Endometrial microvascular endothelial cells (primary cell): ENCODE measurements at regions not wholly inside any gene's neighbourhood (a gene's known extent, or its start where the extent isn't known, plus 50 kb on each side); places are given as distances from the start of the nearest gene placed in this dataset.

Experiments
- in situ Hi-C: cut with HindIII; loops from 2 replicates; pipeline ENCODE4 v1.10.0; 2017; ENCODE audit warnings: low sequenced_read_pairs, low pct_unique_long_range_greater_than_20kb; ENCODE audit errors: inconsistent ontology term

DNA sequence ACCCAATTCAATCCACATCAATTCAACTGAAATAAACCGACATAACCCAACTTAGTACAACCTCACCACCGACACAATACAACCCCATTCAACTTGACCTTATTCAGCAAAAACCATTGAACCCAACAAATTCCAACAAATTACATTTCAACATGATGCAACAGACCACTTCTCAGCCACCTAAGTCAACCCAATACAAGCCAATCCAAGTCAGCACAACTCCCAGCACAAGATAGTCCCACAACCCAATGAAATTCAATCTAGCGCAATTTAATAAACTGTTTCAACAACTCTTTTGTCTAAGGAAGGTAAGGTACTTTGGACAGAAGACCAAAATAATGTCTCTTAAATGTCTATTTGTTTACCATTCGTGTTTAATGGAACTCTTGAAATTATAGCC, 226.0 kb downstream of the MIAT start:
- in situ Hi-C loops, result no loop called here

DNA sequence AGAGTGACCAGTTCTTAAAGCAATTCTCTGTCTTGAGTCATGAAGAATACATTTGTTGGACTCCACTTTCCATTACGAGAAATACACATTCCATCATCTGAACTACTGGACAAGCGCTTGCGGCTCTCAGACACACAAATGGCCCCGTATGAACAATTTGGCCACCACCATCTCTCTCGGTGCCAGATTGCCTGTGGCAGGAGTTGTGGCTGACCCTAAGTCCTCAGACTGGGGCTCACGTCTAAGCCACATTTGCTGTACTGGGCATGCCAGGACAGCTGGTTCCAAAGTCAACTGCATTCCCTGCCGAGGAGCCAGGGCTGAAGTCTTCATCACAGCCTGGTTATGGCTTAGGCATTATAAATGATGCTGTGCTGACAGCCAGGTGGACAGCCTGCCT, 227.5 kb downstream of the MIAT start:
- in situ Hi-C loops, result no loop called here

DNA sequence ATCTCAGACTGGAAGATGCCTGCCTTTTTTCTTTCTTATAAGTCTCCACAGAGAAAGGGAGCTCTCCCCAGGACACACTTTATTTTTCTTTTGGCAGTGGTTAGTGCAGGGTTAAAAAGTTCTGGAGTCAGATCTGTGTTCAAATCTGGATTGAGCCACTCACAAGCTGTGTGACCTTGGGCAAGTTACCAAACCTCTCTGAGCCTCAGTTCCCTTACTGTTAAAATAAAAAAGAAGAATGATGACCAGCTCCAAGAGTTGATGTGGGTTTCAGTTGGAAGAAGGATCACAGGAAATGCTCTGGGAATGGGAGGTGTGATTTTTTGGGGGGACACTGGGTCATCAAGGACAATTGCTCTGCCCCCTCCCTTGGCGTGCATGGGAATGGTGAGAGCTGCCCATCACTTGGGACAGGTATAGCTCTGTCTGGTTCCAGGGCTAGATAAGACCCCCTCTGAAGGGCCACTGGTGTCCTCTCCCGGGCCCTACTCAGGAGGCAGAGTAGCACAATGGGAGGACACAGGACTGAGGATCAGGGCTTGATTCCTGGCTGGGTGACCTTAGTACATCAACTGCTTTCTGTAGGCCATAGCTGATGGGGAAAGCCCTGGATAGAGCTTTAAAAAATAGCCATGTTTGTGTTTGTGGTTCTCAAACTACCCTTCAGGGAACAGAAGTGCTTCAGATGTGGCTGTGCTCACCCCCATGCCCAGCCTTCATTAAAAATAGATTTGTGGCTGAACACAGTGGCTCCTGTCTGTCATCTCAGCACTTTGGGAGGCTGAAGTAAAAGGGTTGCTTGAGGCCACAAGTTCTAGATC, 228.3 kb downstream of the MIAT start:
- in situ Hi-C loops, result no loop called here

DNA sequence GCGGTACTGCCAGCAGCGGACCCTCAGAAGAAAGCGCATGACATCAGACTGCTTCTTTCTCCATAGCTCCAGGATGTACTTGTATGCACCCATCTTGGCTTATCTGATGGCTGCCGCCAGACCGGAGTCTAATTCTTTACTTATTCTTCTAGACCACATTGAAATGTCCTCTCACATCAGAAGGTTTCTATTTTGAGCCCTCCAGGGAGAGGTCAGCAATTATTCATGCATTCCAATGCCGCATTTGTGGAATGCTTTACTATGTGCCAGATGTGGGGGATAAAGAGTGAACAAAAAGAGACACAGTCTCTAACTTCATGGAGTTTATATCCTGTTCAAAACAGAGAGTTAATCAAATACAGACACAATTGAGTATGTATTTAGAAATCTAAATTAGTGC, 230.1 kb downstream of the MIAT start:
- in situ Hi-C loops, result no loop called here

DNA sequence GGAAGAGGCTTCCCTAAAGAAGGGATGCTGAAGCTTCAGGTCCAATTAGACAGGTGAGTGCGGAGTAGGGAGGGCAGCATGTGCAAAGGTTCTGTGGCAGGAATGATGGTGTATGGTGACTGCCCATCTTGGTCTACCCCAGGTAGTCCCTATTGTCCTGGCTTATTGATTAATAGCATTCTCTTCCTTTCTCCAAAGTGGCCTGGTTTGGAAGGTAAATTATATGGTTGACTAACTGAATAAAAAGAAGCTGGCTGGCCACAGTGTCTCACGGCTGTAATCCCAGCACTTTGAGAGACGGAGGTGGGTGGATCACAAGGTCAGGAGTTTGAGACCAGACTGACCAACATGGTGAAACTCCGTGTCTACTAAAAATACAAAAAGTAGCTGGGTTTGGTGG, 230.5 kb downstream of the MIAT start:
- in situ Hi-C loops, result no loop called here

DNA sequence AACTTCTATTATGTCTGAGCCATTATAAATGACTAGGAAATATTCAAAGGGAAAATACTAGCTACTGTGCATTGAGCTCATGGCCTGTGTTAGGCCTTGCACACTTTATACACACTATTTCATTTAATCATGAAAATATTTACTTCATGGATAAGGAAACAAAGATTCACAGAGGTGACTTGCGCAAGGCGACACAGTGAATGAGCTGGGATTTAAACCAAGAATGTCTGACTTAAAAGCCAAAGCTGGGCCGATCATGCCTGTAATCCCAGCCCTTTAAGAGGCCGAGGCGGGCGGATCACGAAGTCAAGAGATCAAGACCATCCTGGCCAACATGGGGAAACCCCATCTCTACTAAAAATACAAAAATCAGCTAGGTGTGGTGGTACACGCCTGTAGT, 231.5 kb downstream of the MIAT start:
- in situ Hi-C loops, result no loop called here

DNA sequence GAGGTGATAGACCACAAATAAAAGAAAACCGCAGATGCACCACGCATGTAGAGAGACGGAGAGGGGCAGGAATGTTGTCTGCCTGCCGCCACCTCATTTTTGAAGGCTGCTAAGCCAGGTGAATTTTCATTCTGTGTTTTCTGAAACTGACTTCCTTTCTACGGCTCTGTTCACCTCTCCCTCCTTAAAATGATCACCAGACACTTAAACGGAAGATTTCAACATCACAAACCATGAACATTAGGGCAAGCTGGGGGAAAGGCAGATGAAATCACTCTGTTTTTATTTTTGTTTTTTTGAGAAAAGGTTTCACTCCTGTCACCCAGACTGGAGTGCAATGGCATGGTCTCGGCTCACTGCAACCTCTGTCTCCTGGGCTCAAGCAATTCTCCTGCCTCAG, 232.4 kb downstream of the MIAT start:
- in situ Hi-C loops, result no loop called here

DNA sequence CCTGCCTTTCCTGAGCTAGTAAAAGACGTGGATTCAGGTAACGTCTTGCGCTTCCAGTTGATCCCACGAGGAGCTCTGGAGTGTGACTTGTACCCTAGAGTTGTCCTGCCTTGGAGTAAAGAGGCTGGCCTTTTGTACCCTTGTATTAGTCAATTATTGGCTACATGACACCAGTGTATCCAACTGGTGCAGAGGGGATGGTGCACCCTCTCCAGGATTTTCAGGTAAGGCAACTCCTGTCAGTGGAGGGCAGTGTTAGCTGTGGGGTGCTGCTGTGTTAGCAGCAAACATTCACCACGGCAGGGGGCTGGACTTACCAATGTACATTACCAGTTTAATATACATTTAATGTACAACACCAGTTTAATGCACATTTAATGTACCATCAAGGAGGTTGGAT, 233.5 kb downstream of the MIAT start:
- in situ Hi-C loops, result no loop called here

DNA sequence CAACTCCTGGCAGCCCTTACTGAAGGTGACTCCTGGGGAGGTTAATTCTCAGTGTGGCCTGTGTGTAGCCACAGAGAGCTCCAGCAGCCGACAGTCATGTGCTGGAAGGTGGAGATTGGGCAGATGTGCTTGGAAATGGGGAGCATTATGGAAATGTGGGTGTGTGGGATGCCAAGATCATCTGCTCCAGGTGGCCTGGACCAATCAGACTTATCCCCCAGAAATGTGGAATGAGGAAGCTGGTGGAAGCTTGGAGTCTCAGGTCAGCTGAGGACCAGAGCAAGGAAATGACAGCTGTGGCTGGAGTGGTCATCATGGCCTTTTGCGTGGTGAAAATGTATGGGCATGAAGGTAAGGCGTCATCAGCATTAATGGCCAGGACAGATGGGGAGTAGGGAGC, 234.0 kb downstream of the MIAT start:
- in situ Hi-C loops, result no loop called here

DNA sequence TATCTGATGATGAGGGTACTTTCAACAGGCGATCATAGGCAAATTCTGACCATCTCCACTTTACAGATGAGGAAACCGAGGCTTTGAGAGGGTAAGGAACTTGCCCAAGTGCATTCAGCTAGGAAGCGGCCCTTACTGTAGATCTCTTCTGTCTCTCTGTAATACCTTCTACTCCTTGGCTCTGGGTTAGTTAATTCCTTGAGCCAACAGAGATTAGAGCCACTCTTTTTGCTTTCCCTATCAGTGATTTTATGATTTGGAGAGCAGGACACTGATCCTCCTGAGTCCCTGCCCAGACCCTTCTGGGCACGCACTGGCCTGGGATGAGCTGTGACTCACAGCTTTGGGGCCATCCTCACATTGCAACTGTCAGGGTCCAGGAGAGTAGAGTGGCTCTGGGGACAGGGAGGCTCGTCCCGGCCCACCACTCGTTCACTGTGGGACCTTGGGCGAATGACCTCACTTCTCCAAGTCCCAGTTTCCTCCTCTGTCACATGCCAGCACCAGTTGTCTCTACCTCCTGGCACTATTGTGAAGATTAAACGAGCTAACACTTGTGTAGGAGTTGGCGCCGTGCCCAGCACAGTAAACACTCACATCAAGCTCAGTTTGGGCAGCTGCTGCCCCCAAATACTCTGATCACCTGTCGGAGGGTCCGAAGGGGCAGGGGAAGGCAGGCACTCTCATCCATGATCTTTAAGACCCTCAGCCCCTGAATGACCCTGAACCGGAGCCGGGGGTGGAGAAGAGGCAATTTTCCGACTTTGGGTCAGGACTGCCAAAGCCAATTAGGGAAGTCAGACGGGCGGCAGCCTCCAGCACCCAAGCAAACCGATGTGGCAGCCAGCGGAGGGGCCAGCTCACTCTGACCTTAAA, 235.0 kb downstream of the MIAT start:
- in situ Hi-C loops, result no loop called here

DNA sequence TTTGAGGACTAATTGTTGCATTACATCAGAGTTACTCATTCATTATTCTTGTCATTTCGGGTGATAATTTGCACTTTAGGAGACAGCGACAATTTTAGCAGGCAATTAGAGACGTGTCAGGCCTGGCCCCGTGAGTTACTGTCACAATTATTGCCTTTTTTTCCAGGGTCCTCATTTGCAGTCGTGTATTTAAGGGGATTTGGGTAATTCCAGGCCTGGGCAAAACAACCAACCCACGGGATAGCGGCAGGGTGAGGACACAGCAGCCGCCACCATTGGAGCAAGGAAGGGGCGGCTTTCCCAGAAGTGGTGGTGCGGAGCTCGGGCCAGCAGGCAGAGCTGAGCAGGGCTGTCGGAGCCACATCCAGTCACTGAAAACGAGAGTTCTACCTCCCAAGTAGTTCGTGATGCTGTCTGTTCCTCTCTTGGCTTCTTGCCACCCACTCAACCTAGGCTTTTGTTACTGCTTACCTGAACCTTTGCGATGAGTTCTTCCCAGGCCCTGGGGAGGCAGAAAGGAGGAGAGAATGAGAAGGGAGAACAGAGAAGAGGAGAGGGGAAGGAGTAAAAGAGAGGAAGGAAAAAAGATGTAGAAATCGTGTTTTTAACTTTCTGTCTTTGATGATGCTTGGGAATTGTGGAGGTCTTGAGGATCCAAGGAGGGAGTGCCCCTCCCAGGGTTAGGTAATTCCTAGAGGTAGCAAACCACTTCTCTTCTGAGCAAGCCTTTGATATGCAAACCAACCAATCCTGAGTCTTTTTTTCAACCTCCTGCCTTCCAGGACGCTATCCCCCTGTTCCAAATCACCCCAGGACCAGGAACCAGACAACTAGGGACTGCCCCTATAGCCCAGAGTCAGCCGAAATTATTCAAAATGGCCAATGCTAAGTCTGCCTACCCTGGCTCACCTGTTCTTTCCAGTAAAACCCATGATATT, 236.1 kb downstream of the MIAT start:
- in situ Hi-C loops, result no loop called here

DNA sequence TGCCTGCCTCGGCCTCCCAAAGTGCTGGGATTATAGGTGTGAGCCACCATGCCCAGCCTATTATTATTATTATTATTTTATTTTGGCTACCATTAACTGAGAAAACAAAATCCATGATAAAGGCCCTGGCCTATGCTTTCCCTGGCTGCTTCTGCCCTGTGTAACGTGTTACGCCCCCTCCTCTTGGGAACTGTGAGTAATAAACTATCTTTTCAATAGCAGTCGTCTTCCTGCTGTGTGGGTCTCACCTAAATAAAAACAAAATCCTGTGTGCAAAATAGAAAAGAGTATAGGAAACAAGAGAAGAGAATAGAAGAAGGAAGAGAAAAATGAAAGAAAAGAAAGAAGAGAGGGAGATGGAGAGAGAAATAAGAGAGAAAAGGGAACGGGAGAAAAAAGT, 237.0 kb downstream of the MIAT start:
- in situ Hi-C loops, result no loop called here

DNA sequence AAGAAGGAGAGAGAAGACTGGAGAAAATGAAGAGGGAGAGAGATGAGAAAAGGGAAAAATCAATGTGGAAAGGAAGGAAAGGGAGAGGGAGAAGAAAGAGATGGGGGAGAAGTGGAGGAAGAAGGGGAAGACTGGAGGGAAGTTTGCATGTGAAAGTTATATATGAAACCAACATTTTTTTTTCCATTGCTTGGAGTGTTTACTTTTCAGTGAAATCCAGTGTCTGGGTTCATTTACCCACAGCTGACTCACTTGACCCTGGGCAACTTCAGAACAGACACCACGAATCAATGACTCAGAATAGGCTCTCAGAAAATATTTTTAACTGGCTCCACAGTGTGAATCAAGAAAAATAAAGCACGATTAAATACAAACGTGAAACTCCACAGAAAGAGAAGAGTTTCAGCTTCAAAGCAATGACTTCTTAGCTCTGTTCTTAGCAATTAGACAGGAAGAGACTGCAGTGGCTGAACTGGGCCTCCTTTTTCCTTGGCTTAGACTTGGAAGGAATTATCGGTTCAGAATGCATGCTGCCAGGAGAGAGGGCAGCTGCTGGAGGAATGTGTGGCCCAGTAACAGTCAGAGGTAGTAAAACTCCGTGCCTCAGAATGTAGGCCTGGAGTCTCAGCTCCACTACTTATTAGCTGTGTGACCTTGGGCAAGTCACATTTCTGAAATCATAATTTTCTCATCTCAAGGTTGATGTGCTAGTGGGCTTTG, 237.5 kb downstream of the MIAT start:
- in situ Hi-C loops, result no loop called here

DNA sequence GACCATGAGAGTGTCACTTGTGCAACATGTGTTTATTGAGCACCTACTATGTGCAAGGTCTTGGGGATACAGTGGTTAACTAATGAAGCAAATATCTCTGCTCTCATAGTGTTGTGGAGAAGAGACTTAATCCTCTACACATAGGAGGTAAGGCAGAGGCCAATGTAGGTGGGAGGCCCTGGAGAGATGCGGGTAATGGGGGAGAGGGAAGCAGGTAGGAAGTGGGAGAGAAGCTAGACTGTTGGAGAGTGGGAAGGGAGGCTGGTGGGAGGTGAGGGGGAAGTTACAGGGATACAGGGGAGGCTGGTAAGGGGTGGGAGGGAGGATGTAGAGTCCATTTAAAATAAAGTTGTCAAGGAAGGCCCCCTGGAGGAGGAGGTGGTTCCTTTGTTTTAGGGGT, 240.0 kb downstream of the MIAT start:
- in situ Hi-C loops, result no loop called here

DNA sequence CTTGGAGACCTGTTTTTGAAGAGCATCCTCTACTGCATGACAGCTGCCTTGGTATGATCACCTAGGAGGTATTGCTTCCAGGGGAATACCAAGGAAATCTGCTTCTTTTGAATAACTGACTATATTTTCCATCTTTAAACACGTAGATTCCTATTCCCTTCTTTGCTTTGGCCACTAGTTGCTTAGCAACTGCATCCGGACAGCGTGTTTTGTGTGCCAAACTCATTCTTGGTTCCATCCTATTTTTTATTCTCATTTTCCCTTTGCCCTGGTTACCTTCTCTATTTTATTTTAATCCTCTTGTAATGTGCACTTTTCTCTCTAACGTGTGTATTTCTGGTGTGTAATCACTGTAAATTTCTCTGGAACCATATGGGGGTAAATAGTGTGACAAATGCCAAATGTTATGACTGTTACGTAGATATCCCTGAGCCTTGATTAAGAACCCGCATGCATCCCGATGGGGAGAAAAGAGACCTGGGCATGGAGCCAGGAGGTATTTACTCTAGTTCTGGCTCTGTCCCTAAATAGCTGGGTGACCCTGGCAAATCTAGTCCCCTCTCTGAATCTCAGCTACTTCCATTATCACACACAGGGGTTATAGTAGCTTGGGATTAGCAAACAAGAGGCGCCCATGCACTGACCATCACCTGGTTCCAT, 241.7 kb downstream of the MIAT start:
- in situ Hi-C loops, result no loop called here

DNA sequence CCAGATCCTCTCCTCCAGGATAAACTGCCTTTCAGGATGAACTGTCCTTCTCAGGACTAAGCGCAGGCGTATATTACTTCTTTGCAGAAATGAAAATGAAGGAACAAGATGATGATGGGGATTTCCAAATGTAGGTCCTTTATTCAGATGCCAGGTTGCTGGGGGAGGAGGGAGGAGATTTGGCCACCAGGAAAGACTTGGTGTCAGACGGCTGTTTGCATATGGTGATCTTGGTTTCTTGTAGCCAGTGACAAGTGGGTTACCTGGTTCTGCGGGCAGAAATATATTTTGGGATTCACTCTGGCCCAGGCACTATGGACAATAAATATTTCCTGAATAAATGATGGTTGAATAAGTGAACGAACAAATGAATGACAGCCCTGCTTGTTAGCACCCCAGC, 243.4 kb downstream of the MIAT start:
- in situ Hi-C loops, result no loop called here

DNA sequence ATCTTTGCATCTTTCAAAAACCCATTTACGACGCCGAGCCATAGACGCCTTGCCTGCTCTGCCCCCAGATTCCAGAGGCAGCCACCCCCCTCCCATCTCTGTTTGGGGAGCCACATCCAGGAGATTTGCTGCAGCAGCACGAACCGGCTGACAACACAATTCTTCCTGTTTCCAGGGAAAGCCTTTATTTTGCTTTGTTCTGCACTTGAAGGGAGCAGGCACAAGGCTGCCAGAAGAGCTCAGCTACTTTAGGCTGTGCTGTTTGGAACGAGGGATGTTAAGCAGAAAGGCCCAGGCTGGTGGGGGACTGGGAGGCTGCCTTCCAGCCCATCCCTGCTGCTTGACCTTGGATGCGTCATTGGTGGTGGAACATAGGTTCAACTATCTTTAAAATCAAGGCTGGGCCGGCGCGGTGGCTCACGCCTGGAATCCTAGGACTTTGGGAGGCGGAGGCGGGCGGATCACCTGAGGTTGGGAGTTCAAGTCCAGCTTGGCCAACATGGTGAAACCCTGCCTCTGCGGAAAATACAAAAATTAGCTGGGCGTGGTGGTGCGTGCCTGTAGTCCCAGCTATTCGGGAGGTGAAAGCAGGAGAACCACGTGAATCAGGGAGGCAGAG, 243.9 kb downstream of the MIAT start:
- in situ Hi-C loops, result no loop called here
